Brain microvascular endothelial cell (primary cell): ENCODE measurements at regions not wholly inside any gene's neighbourhood (a gene's known extent, or its start where the extent isn't known, plus 50 kb on each side); places are given as distances from the start of the nearest gene placed in this dataset.

ENCODE experiments used
- DNase-seq: peaks from one replicate; pipeline ENCODE4 v3.0.0-alpha.2; 2020
- H3K27ac ChIP-seq: fragments of 250-450 bp; sonication (Bioruptor Pico); 2 replicates; pipeline ENCODE4 v1.5.1; 2020; ENCODE audit warnings: mild to moderate bottlenecking, moderate library complexity
- H3K27me3 ChIP-seq: fragments of 250-450 bp; sonication (Bioruptor Pico); replicated peaks from 2 replicates; pipeline ENCODE4 v1.5.1; 2020; ENCODE audit warnings: mild to moderate bottlenecking
- H3K36me3 ChIP-seq: fragments of 250-450 bp; sonication (Bioruptor Pico); replicated peaks from 2 replicates; pipeline ENCODE4 v1.5.1; 2020; ENCODE audit warnings: mild to moderate bottlenecking
- H3K4me3 ChIP-seq: 2 replicates; pipeline ENCODE4 v1.5.1; 2011; ENCODE audit warnings: low read depth, mild to moderate bottlenecking, control low read depth, low read length, moderate library complexity
- CTCF ChIP-seq: IDR thresholded peaks from 2 replicates; pipeline ENCODE4 v1.5.1; 2011; ENCODE audit warnings: low read depth, mild to moderate bottlenecking, moderate library complexity, low read length, control low read depth, inconsistent platforms; ENCODE audit errors: missing control alignments
- in situ Hi-C: cut with HindIII; loops from 2 replicates; pipeline ENCODE4 v1.10.0; 2017; ENCODE audit warnings: low sequenced_read_pairs, low pct_ligation_motif_present

GRCh38 chr20:4384961-4385360 is 135.9 kb upstream of the ADRA1D start:
- Histone ChIP-seq H3K4me3 (no peak overlapping the region), H3K27ac (no peak overlapping the region), H3K36me3 (no peaks in the 10 kb centered on the region), H3K27me3 (no peaks in the 10 kb centered on the region)
- no peak for DNase-seq
- in situ Hi-C loops = no loop called here
- no peak for TF ChIP-seq CTCF

- H3K27ac ChIP-seq = no peak overlapping the region
- in situ Hi-C loops = no loop called here
- no peak for DNase-seq
- no peaks in the 10 kb centered on the region for H3K27me3 ChIP-seq
- no peak for TF ChIP-seq CTCF
- H3K4me3 ChIP-seq = no peak overlapping the region
- H3K36me3 ChIP-seq = no peaks in the 10 kb centered on the region
Observed at GRCh38 chr20:4383961-4384360, 134.9 kb upstream of the ADRA1D start.

- in situ Hi-C loops = no loop called here
- Histone ChIP-seq H3K36me3 (no peaks in the 10 kb centered on the region), H3K27ac (no peak overlapping the region), H3K27me3 (no peaks in the 10 kb centered on the region), H3K4me3 (no peak overlapping the region)
- peak; percentile 70 for DNase-seq
- no peak for TF ChIP-seq CTCF
Observed at GRCh38 chr20:4375881-4376280, 126.8 kb upstream of the ADRA1D start.

GRCh38 chr20:4373454-4373853 is 124.4 kb upstream of the ADRA1D start:
- in situ Hi-C loops = no loop called here
- Histone ChIP-seq H3K27ac (no peak overlapping the region), H3K27me3 (no peaks in the 10 kb centered on the region), H3K4me3 (no peak overlapping the region), H3K36me3 (no peaks in the 10 kb centered on the region)
- no peak for DNase-seq
- no peak for TF ChIP-seq CTCF

GRCh38 chr20:4371623-4372251 is 122.7 kb upstream of the ADRA1D start:
- no peak for DNase-seq

More at GRCh38 chr20:4371623-4372251, 122.7 kb upstream of the ADRA1D start:
- no peaks in the 10 kb centered on the region for H3K36me3 ChIP-seq
- TF ChIP-seq CTCF = no peak
- in situ Hi-C loops = no loop called here
- no peak overlapping the region for H3K27ac ChIP-seq
- no peaks in the 10 kb centered on the region for H3K27me3 ChIP-seq
- H3K4me3 ChIP-seq = no peak overlapping the region
